ENCODE measurements at regions not wholly inside any gene's neighbourhood (a gene's known extent, or its start where the extent isn't known, plus 50 kb on each side); places are given as distances from the start of the nearest gene placed in this dataset.
"Not testable (repeated sequence)": the region's sequence is repeated elsewhere in the genome, so short reads cannot be mapped to it uniquely, and the experiment has no call there.

- no peak for DNase-seq
Measured at GRCh38 chr12:28994179-28994715, 154.8 kb upstream of the FAR2 start.

DNA sequence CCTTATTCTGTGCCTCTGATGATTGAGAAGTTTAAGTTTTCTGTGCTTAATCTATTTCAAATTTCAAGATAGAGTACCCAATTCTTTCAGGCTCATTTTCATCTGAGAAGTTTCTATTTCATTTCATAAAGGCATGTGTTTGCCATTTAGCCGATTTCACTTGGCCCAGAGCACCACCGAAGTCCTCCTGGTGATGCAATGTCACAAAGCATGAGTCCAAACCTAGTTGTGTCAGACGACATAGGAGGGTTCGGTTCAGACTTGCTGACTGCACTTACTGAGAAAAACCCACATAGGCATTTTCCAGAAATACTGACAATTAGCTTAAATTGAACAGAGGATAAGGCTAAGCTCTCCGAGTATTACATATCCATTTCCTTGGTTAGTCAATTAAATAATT, 152.4 kb upstream of the FAR2 start:
- DNase-seq = no peak

- no peak for DNase-seq
Measured at GRCh38 chr12:28998662-28999120, 150.4 kb upstream of the FAR2 start.

DNA sequence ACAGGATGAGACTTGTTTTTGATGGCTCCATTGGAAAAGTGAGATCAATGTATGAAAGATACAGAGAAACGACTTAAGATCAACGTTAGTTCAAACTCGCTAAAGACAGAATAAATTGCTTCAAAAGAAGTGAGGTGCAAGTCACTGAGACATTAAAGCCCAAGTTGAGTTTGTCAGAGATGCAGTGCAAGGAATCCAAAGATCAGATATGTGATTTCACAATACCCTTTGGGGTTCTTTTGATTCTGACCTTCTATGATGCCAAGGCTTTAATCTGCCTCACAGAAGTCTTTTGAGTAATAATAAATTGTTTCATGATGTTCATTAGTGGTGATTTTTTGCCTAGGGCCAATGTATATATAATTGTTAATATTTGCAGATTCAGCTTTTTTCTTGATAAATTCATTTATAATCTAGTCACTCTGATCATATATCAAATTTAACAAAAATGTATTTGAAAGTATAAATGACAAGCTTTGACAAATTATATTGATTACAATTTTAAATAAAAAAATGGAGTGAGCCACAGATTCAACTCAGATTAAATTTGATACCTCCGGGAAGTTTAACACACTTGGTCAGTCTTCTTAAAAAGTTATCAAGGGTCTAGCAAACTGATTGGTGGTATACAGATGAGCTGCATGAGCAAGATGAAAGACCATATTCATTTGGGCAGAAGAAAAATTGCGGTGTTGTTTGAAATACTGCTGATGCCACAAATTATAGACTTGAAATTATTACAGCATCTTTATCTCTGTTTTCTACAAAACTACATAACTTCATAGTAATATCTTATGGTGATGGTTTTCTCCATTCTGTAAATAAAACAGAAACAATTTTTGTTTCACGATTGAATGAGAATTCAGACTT, 144.8 kb upstream of the FAR2 start:
- DNase-seq = no peak

DNA sequence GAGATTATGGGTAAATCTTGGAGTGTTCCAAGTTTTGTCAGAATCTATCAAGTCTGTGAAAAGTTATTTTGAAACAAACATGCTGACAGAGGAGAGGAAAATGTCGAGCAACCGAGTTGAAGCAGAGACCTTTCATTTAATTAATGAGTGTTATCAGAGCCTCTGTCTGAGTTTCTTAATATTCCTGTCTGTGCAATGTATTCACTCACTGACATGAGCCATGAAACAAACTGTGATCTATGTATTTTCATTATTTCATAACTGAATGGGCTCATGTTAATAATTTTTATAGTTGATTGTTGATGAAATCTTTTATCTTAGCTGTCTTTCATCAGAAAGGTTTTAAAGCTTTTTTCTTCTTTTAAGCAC, 144.2 kb upstream of the FAR2 start:
- no peak for DNase-seq

DNA sequence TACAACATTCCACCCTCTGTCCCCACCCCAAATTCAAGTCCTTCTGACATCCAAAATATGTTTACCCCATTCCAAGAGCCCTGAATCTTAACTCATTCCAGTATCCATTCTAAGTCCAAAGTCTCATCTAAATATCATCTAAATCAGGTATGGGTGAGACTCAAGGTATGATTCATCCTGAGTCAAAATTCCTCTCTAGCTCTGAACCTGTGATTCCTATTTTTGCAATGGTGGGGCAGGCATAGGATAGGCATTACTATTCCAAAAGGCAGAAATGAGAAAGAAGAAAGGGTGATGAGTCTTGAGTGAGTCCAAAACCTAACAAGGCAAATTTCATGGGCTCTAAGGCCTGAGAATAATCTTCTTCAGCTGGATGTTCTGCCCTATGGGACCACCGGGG, 140.3 kb upstream of the FAR2 start:
- no peak for DNase-seq

DNA sequence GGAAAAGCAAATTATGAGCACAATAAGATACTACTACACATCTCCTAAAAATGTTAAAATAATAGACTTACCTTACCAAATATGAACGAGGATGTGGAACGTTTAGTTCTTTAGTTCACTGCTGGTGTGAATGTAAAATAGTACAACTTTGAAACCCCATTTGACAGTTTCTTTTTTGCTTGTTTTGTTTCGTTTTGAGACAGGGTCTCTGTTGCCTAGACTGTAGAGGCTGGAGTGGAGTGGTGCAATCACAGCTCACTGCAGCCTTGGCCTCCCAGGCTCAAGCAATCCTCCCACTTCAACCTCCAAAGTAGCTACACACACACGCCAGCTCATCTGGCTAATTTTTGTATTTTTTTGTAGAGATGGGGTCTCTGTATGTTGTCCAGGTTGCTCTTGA, 136.4 kb upstream of the FAR2 start:
- DNase-seq = no peak

- DNase-seq = not testable (repeated sequence)
Measured at GRCh38 chr12:29017532-29017931, 131.5 kb upstream of the FAR2 start.

DNA sequence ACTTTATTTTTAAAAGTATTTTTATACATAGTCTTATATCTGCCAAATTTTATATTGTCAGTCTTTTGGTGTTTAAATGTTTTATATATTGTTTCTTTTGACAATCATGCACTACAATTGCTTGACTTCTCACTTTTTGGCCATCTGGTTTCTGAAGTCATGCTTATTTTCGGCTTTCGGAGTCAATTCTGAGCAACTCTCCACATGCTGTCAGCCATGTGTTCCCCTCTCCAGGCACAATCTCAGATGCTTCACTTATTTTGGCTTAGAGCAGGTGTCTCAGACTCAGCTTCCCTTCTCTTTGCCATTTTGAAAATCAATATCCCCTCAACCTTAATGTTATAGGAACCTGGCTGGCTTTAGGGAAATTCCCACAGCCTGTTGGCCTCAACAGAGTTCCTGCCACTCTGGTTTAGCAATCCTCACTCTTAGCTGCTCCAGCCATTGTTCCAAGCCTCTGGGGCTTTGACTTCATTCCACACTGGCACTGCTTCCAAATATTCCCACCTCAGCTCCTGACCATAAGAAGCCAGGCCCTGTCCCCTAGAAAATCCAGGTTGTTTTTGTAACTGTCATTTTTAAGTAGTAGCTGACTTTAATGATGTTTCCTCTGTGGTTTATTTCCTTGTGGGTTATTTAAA, 125.5 kb upstream of the FAR2 start:
- DNase-seq = no peak

DNA sequence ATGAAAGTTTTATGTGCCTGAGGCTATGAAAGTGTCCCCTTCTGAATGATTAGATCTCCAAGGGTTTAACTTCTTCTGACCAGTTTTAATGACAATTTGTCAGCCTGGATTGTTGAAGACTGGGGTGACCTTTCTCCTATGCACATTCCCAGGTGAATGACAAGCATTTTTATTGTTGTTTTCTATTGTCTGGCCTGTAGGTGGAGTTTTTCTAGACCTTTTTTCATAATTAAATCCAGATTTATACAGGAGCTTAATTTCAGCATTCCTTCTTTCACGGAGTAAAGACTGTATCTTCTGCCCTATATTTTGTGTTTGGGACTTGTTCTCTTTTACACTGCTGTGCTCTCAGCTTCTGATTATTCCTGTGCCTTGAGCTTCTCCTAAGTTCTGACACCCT, 125.0 kb upstream of the FAR2 start:
- no peak for DNase-seq

DNA sequence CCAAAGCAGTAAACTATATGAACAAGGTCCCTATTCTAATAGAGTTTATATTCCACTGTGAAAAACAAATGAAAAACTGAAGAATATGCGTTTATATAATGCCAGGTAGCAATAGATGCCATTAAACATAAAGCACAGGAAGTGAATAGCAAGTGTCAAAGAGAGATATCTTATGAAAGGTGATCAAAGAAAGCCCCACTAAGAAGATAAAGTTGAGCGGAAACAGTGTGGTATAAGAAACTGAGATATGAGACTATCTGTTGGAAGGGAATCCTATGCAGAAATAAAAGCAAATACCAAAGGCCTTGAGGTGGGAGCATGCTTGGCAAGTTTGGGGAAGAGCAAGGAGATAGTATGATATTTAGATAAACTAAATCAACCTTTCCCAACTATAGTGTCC, 123.1 kb upstream of the FAR2 start:
- no peak for DNase-seq

DNA sequence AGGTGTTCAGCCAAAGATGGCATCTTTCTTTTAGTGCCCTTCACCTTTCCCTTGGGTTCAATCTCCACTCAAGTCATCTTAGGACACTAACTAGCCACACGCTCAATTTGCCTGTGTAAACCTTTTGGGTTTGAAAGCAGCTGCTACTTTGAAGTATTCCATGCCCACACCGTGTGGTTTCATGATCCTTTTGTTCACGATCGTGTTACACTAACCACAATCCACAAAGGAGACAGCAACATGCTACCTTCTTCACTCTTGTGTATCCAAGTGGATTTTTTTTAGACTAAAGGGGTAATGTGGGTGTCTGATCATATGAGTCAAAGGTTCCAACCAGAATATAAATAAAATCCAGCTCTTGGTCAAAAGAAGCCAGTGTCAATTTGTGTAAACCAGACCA, 122.7 kb upstream of the FAR2 start:
- no peak for DNase-seq

DNA sequence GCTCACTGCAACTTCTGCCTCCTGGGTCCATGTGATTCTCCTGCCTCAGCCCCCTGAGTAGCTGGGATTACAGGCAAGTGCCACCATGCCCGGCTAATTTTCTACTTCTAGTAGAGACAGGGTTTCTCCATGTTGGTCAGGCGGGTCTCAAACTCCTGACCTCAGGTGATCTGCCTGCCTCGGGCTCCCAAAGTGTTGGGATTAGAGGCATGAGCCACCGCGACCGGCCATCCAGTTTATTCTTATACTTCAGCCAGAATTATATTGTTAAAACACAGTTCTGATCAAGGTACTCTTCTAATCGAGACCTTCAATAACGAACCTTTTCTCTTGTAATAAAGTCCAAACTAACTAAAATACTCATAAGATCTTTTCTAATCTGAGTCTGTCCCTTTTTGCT, 119.6 kb upstream of the FAR2 start:
- not testable (repeated sequence) for DNase-seq

DNA sequence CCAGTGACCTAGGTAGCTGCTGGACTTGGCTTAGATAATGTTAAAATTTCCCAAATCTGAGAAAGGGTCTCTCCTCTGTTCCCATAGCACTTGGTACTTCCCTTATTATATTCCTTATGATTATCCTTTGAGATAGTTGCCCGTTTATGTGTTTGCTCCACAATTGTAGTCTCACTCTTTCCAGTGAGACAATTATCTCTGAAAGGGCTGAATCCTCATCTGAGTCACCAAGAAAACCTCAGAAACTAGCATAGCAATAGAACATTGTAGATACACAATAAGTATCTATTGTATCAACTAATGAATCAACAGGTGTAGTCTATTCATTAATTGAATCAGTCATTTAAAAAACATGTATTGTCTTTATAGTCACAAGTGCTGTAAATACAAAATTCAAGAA, 119.1 kb upstream of the FAR2 start:
- no peak for DNase-seq

- DNase-seq = no peak
Measured at GRCh38 chr12:29032446-29032845, 116.6 kb upstream of the FAR2 start.

GRCh38 chr12:29033519-29033918, 115.6 kb upstream of the FAR2 start:
- no peak for DNase-seq

- DNase-seq = no peak
Measured at GRCh38 chr12:29035112-29035511, 114.0 kb upstream of the FAR2 start.

- DNase-seq = no peak
Measured at GRCh38 chr12:29039013-29039412, 110.1 kb upstream of the FAR2 start.

- no peak for DNase-seq
Measured at GRCh38 chr12:29041621-29042020, 107.5 kb upstream of the FAR2 start.

DNA sequence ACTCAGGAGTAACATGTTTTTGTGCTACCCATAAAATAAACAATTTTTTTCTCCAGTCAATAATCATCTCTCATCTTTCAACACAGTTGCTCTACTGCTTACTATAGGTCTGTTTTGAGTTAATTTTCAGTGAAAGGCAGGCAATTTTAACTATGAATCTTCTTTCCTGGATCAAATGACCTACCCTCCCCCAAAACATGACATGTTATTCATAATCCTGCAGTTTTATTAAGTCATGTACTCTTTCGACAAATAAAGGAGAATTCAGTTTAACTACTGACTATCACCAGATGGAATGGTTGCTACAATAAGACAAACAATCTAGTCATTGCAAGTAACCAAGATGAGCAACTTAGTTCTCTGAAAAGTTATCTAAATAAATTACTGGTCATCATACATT, 106.0 kb upstream of the FAR2 start:
- DNase-seq = no peak

DNA sequence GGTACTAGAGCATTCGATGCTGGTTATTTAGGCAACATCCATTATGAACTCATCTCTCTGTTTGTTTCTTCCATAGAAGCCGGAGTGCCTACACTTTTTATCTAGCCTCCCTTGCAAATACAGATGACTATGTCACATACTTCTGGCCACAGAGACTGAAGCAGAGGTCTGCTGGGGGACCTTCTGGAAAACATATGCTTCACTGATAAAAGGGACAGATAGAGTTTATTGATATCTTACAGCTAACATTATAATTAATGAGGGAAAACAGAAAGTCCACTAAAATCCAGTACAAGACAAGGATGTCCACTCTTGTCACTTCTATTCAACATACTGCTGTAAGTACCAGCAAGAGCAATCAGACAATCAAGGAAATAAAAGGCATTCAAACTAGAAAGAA, 104.3 kb upstream of the FAR2 start:
- no peak for DNase-seq

DNA sequence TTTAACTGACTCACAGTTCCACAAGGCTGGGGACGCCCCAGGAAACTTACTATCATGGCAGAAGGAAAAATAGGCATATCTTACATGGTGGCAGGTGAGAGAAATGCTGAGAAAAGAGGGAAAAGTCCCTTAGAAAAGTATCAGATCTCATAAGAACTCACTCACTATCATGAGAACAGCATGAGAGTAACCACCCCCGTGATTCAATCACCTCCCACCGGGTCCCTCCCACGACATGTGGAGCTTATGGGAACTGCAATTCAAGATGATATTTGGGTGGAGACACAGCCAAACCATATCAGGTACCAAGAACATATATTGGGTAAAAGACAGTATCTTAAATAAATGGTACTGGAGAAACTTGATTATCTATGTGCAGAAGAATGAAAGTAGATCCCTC, 100.3 kb upstream of the FAR2 start:
- no peak for DNase-seq

DNA sequence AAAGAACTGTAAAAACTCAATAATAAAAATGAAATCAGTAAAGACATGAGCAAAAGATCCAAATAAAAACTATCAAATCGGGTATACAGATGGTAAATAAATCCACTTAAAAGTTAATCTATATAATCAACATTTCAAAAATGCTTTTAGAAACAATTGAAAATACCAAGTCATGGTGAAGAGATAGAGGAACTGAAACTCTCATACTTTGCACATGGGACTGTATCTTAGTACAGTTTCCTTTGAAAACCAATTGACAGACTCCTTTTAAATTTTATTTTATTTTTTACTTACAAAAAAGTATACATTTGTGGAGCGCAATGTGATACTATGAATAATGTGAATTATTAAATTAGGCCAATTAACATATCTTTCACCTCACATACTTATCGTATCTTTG, 98.6 kb upstream of the FAR2 start:
- DNase-seq = no peak

GRCh38 chr12:29051221-29051620, 97.9 kb upstream of the FAR2 start:
- DNase-seq = no peak

Measured in SIG-M5 (cell line).